GM21515 (cell line): ENCODE measurements at regions not wholly inside any gene's neighbourhood (a gene's known extent, or its start where the extent isn't known, plus 50 kb on each side); places are given as distances from the start of the nearest gene placed in this dataset.

Experiments used
- ATAC-seq: cut with Tn5 transposase; IDR thresholded peaks from one replicate; pipeline ENCODE4 v1.9.1; 2021; ENCODE audit not compliant: unreplicated experiment

DNA sequence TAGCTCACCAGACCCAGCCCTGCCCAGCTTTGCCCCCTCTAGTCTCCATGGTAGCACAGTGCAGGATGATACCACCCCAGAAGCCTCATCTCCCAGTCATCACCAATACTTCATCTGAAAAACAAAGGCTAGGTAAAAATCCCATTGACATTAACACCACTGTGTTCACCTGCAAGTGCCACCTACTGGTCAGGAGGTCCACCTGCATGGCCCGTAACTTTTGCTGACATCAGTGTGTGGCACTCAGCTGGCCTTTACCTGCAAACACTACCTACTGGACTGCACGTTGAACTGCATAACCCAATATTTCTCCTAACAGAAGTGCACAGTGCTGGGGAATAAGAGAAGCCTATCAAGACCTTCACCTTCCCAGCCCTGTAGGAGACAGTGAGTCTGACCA lies 234.7 kb upstream of the ADGRB3 start:
- no peak for ATAC-seq

DNA sequence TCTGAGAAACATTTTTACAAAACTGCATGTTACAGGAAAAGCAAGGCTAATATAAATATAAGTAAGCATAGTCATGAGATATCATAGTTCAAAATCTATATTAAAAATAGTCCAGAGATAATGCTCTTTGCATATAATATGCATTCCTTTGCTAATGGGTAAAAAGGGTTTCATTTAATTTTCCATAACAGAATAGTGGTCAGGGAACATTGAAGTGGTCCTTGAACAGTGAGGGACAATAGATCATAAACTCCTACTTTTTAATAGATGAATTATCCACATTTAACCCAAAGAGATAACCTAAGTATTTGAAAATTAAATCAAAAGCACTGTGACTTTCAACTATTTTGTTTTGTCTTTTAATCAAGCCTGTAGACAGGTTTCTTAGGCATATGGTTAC lies 243.1 kb upstream of the ADGRB3 start:
- ATAC-seq: no peak

GRCh38 chr6:68372991-68373390 lies 262.1 kb upstream of the ADGRB3 start:
- no peak for ATAC-seq

- ATAC-seq: no peak
Observed at GRCh38 chr6:68368845-68369244, 266.2 kb upstream of the ADGRB3 start.

GRCh38 chr6:68364271-68364805 lies 270.7 kb upstream of the ADGRB3 start:
- ATAC-seq: no peak

- ATAC-seq: peak; percentile 75
Observed at GRCh38 chr6:68343901-68344300, 291.2 kb upstream of the ADGRB3 start.

DNA sequence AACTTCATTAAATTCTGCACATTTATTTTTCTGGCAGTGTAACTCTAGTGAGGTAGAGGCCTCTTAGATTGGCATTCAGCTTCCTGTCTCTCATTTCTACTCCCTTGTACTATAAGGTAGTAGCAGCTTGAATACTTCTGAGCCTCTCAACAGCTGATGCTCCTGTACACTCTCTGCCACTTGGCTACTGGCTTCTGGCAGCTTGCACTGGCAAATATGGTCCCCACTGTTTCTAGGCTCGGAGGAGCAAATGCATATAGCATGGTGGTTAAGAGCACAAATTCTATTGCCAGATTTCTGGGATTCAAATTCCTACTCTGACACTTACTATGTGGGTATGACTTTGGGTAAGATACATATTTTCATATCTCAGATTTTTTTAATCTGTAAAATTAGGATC lies 292.8 kb upstream of the ADGRB3 start:
- no peak for ATAC-seq

- ATAC-seq: no peak
Observed at GRCh38 chr6:68339488-68340131, 295.5 kb upstream of the ADGRB3 start.

GRCh38 chr6:68333442-68333841 lies 301.6 kb upstream of the ADGRB3 start:
- ATAC-seq: no peak

DNA sequence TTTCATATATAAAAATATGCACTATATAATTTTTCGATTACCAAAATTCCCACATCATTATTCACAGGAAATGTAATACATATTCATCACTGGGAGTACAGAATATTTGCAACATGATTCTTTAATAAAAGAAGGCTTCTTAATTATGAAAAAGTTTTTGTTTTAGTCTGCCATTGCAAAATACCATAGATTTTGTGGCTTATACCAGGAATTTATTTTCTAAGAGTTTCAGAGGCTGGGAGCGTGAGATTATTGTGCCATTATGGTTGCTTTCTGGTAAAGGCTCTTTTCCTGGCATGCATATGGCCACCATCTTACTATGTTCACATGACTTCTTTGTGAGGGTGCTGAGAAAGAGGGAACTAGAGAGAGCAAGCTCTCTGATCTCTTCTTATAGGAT lies 306.9 kb upstream of the ADGRB3 start:
- no peak for ATAC-seq

DNA sequence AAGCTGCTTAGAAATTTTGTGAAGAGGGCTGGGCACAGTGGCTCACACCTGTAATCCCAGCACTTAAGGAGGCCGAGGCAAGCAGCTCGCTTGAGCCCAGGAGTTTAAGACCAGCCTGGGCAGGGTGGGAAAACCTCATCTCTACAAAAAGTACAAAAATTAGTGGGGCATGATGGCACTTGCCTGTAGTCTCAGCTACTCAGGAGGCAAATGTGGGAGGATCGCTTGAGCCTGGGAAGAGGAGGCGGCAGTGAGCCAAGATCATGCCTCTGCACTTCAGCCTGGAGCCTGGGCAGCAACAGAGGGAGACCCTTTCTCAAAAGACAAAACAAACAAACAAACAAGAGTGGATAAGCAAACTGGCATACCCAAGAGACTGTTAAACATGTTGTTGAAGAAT lies 308.3 kb upstream of the ADGRB3 start:
- no peak for ATAC-seq

DNA sequence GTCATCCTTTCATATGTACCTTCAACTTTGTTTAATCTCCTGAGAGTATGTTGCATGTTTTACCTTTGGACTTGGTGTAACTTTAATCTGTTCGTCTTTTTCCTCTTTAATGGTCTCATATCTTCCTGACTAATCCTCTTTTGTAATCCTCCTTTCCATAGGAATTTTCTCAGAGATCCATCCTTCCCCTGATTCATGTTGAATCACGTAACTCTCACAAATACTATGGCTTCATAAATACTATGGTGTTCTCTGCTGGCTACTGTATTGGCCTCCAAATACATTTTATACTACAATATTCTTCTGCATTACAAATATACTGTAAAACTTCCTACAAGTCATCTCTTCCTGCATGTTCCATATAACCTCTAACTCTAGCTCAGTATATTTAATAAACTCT lies 317.7 kb upstream of the ADGRB3 start:
- no peak for ATAC-seq

- no peak for ATAC-seq
Observed at GRCh38 chr6:68313911-68314310, 321.2 kb upstream of the ADGRB3 start.

GRCh38 chr6:68307301-68307700 lies 327.8 kb upstream of the ADGRB3 start:
- ATAC-seq: no peak

DNA sequence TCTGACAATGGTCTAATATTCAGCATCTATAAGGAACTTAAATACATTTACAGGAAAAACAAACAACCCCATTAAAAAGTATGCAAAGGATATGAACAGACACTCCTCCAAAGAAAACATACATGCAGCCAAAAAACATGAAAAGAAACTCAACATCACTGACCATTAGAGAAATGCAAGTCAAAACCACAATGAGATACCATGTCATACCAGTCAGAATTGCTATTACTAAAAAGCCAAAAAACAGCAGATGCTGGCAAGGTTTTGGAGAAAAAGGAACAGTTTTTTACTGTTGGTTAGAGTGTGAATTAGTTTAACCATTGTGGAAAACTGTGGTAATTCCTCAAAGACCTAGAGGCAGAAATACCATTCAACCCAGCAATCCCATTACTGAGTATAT lies 339.0 kb upstream of the ADGRB3 start:
- ATAC-seq: no peak

DNA sequence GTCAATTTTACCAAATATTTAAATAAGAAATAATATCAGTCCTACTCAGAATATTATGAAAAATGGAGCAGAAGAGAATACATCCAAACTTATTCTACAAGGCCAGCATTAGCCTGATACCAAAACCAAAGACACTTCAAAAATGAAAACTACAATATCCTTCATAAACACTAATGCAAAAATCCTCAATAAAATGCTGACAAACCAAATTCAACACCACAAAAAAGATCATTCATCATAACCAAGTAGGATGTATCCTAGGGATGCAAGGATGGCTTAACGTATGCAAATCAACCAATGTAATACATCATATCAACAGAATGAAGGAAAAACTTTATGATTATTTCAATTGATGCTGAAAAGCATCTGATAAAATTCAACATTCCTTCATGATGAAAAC lies 352.4 kb upstream of the ADGRB3 start:
- no peak for ATAC-seq

DNA sequence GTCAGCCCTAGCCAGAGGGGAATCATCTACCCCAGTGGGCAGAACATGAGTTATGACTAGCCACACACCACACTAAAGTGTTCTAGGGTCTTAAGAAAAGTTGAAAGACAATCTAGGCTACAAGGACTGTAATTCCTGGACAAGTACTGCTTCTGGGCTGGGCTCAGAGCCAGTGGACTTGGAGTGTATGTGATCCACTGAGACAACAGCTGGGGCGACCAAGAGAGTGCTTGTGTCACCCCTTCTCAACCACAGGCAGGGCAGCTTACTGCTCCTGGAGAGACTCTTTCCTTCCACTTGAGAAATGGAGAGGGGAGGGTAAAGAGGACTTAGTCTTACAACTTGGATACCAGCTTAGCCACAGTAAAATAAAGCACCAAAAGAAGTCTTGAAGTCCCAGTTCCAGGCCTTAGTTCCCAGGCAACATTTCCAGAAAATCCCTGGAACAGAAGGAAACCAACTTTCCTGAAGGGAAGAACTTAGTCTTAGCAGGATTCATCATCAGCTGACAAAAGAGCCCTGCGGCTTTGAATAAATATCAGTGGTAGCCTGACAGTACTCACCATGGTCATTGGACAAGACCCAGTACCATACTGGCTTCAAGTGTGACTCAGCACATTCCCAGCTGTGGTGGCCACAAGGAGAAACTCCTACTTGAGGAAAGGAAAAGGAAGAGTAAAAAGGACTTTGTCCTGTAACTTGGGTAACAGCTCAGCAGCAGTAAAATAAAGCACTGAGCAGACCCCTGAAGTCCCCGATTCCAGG lies 355.1 kb upstream of the ADGRB3 start:
- no peak for ATAC-seq

DNA sequence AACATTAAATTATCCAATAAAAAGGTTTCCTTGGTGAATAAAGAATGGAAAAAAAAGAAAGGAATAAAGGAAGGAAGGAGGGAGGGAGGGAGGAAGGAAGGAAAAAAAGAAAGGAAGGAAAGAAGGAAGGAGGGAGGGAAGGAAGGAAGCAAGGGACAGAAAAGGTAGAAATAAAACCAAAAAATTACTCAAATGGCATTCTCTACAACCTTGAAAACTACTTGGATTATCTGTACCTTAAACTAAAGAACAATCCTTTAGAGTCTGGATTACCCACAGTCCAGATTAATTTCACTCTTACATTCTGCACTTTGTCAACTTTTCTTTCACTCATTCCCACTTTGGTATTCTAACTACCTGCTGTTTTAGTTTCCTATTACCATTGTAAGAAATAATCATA lies 361.8 kb upstream of the ADGRB3 start:
- no peak for ATAC-seq

DNA sequence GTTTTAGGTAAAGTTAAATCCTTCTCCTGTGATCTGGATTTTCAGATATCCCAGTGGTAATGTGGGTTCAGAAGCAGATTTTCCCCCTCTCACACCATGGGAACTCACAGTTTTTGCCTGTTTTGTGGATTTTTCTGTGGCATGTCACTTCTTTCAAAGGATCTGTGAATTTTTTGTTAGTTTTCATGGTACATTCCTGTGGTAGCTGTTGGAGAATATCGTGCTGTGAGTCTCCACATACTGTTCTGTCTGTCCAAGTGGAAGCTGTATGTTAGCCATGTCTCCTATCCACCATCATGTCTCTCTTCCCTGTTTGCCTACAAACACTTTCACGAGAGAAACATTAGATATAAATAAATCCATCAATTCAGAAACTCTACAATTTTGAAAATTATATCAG lies 378.7 kb upstream of the ADGRB3 start:
- ATAC-seq: no peak

DNA sequence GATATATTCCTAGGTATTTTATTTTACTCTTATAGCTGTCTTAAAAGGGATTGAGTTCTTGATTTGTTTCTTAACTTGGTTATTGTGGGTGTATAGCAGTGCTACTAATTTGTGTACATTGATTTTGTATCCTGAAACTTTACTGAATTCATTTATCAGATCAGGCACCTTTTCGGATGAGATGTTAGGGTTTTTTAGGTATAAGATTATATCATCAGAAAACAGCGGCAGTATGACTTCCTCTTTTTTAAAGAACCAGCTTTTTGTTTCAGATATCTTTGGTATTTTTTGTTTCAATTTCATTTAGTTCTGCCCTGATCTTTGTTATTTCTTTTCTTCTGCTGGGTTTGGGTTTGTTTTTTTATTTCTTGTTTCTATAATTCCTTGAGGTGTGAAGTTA lies 382.4 kb upstream of the ADGRB3 start:
- peak; percentile 70 for ATAC-seq

DNA sequence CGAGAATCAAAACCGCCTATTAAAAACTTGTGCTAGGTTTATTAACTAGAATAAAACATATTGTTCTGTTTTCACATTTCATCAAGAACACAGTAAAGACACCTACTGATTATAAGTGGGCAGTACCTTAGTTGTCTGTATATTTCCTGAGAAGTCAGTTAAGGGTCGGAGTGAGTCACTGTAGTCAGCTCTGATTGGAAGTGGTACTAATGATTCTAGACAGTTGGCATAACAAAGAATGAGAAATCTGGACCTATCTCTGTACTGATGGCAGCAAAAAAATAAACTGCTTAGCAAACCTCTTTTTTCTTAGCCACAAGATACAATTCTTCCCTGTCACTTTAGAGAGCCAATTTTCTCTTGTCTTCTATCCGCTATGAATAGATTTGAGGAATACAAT lies 387.3 kb upstream of the ADGRB3 start:
- ATAC-seq: no peak

GRCh38 chr6:68240726-68241125 lies 394.4 kb upstream of the ADGRB3 start:
- ATAC-seq: no peak

GRCh38 chr6:68239034-68239433 lies 396.0 kb upstream of the ADGRB3 start:
- ATAC-seq: no peak
